ENCODE measurements at regions not wholly inside any gene's neighbourhood (a gene's known extent, or its start where the extent isn't known, plus 50 kb on each side); places are given as distances from the start of the nearest gene placed in this dataset.

DNA sequence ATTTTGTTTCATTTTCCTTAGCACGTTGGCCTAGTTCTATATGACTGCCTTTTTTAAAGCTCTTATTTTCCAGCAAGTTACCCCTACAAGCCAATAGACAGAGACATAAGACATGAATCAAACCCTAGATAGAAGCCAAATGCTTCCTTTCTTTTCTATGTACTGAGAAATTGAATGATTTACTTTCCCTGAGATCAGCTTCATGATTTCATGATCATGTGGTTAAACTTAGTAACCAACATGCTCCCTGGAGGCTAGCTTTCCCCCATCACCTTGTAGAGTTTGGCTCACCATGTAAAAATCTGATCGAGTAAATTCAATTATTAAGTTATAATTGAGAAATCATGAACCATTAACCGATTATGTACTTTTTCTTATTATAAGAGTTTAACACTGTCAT lies 148.1 kb upstream of the LRIG3 start:
- WGBS, 2 experiments (ENCODE audit: insufficient coverage in 1 of 2, insufficient read length in 1 of 2), result 95 to 100% methylated on average over 1 of the region's 3 CpGs
- H3K27ac ChIP-seq (ENCODE audit: low read depth, low read length), result no peak overlapping the region
- peaks cover 7% of the 10 kb centered on the region for H3K4me1 ChIP-seq (ENCODE audit: control insufficient read depth, insufficient read depth, low read length)
- H3K27ac Mint-ChIP-seq, result no peak overlapping the region
- no peak overlapping the region for H3K4me3 Mint-ChIP-seq
- TF ChIP-seq, protein P1, sequence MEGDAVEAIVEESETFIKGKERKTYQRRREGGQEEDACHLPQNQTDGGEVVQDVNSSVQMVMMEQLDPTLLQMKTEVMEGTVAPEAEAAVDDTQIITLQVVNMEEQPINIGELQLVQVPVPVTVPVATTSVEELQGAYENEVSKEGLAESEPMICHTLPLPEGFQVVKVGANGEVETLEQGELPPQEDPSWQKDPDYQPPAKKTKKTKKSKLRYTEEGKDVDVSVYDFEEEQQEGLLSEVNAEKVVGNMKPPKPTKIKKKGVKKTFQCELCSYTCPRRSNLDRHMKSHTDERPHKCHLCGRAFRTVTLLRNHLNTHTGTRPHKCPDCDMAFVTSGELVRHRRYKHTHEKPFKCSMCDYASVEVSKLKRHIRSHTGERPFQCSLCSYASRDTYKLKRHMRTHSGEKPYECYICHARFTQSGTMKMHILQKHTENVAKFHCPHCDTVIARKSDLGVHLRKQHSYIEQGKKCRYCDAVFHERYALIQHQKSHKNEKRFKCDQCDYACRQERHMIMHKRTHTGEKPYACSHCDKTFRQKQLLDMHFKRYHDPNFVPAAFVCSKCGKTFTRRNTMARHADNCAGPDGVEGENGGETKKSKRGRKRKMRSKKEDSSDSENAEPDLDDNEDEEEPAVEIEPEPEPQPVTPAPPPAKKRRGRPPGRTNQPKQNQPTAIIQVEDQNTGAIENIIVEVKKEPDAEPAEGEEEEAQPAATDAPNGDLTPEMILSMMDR (conservative IDR thresholded peaks at IDR 0.05), result no peak
- H3K9me3 ChIP-seq (ENCODE audit: control insufficient read depth, low read length), result no peaks in the 10 kb centered on the region
- H3K9ac ChIP-seq (ENCODE audit: extremely low read depth, low read length, poor library complexity, severe bottlenecking), result no peak overlapping the region
- H3K27me3 Mint-ChIP-seq (ENCODE audit: insufficient read depth), result no peaks in the 10 kb centered on the region
- no peaks in the 10 kb centered on the region for H3K36me3 ChIP-seq (ENCODE audit: control insufficient read depth, insufficient read depth, low read length)
- H3K9me3 Mint-ChIP-seq, result no peaks in the 10 kb centered on the region
- peaks cover 21% of the 10 kb centered on the region for H3K4me1 Mint-ChIP-seq
- DNase-seq, result no peak
- no peaks in the 10 kb centered on the region for H3K36me3 Mint-ChIP-seq (ENCODE audit: low read depth)
- H3K27me3 ChIP-seq (ENCODE audit: control insufficient read depth, insufficient read depth, low read length, poor library complexity, severe bottlenecking), result no peaks in the 10 kb centered on the region
- no peak overlapping the region for H3K4me3 ChIP-seq (ENCODE audit: low read length)

DNA sequence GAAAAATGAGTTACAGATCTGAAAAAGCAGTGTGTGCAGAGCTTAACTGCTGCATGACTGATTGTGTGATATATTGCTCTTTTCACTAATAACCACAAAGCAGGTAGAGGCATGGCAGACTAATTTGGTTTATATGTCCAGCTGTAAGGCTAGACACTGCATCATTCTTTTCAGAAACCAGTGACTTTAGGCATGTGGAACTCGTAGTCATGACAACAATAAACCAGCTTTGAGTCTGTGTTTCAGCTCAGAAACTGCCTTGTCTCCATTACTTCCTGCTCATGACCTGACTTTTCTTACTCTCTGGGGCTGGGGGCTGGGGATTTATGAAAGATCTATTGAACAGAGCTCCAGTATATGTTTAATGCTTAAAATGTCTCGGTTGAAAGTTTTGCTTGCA lies 146.8 kb upstream of the LRIG3 start:
- H3K4me3 ChIP-seq (ENCODE audit: low read length), result no peak overlapping the region
- Mint-ChIP-seq H3K27me3 (ENCODE audit: insufficient read depth) (no peaks in the 10 kb centered on the region), H3K4me3 (no peak overlapping the region), H3K9me3 (no peaks in the 10 kb centered on the region), H3K27ac (no peak overlapping the region), H3K4me1 (peaks cover 16% of the 10 kb centered on the region), H3K36me3 (ENCODE audit: low read depth) (no peaks in the 10 kb centered on the region)
- H3K9ac ChIP-seq (ENCODE audit: extremely low read depth, low read length, poor library complexity, severe bottlenecking), result no peak overlapping the region
- no peaks in the 10 kb centered on the region for H3K9me3 ChIP-seq (ENCODE audit: control insufficient read depth, low read length)
- no peak for DNase-seq
- TF ChIP-seq, protein P1 (conservative IDR thresholded peaks at IDR 0.05), result no peak
- peaks cover 7% of the 10 kb centered on the region for H3K4me1 ChIP-seq (ENCODE audit: control insufficient read depth, insufficient read depth, low read length)
- H3K27ac ChIP-seq (ENCODE audit: low read depth, low read length), result peak overlapping the region; percentile 81
- no peaks in the 10 kb centered on the region for H3K27me3 ChIP-seq (ENCODE audit: control insufficient read depth, insufficient read depth, low read length, poor library complexity, severe bottlenecking)
- 42 to 86% methylated on average over 2 of the region's 2 CpGs for WGBS, 2 experiments (ENCODE audit: insufficient coverage in 1 of 2, insufficient read length in 1 of 2)
- H3K36me3 ChIP-seq (ENCODE audit: control insufficient read depth, insufficient read depth, low read length), result no peaks in the 10 kb centered on the region

DNA sequence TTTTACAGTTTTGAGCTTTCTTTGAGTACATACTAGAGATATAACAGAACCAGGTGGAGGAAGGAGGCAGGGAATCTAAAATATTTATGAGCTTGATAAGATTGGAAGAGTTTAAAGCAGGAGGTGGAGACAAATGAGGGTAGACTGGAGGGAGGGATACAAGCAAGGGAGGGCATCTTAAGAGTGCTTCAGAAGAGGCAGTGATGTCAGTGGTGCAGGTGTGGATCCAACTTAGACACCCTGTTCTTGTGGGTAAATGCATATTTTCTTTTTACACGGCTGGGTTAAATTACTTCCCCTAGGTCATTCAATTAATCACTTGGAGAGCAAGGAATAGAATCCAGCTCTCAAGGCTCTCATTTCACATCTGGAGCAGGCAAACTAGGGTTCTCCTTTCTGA lies 146.1 kb upstream of the LRIG3 start:
- no peaks in the 10 kb centered on the region for H3K27me3 ChIP-seq (ENCODE audit: control insufficient read depth, insufficient read depth, low read length, poor library complexity, severe bottlenecking)
- Mint-ChIP-seq H3K9me3 (no peaks in the 10 kb centered on the region), H3K27me3 (ENCODE audit: insufficient read depth) (no peaks in the 10 kb centered on the region), H3K4me3 (no peak overlapping the region), H3K27ac (no peak overlapping the region), H3K36me3 (ENCODE audit: low read depth) (no peaks in the 10 kb centered on the region), H3K4me1 (peaks cover 17% of the 10 kb centered on the region)
- H3K4me3 ChIP-seq (ENCODE audit: low read length), result no peak overlapping the region
- DNase-seq, result no peak
- peaks cover 7% of the 10 kb centered on the region for H3K4me1 ChIP-seq (ENCODE audit: control insufficient read depth, insufficient read depth, low read length)
- no peaks in the 10 kb centered on the region for H3K36me3 ChIP-seq (ENCODE audit: control insufficient read depth, insufficient read depth, low read length)
- H3K9me3 ChIP-seq (ENCODE audit: control insufficient read depth, low read length), result no peaks in the 10 kb centered on the region
- TF ChIP-seq, protein P1 (conservative IDR thresholded peaks at IDR 0.05), result no peak
- 67 to 95% methylated on average over 1 of the region's 1 CpG for WGBS, 2 experiments (ENCODE audit: insufficient coverage in 1 of 2, insufficient read length in 1 of 2)
- H3K9ac ChIP-seq (ENCODE audit: extremely low read depth, low read length, poor library complexity, severe bottlenecking), result no peak overlapping the region
- peak overlapping the region; percentile 81 for H3K27ac ChIP-seq (ENCODE audit: low read depth, low read length)

All from endodermal cell (in vitro differentiated cells).